Stimulated activated CD4-positive, alpha-beta T cell treated with anti-CD3 and anti-CD28 coated beads, Interleukin-1b, Interleukin-23, amount 100 ng/mL, for 1 hour (primary cell): ENCODE measurements at regions not wholly inside any gene's neighbourhood (a gene's known extent, or its start where the extent isn't known, plus 50 kb on each side); places are given as distances from the start of the nearest gene placed in this dataset.

Source experiments
- DNase-seq, 2 donors: peaks; one replicate each; pipeline ENCODE4 v3.0.0-alpha.2; 2020; ENCODE audit warnings: low read depth in 2 of 2

- DNase-seq: no peak
Measured at GRCh38 chr18:72187956-72188355, 356.2 kb downstream of the CBLN2 start.

GRCh38 chr18:72181241-72181764, 362.8 kb downstream of the CBLN2 start:
- DNase-seq: no peak

GRCh38 chr18:72180689-72181088, 363.5 kb downstream of the CBLN2 start:
- DNase-seq: no peak

- no peak for DNase-seq
Measured at GRCh38 chr18:72174972-72175649, 369.0 kb downstream of the CBLN2 start.

- DNase-seq: no peak
Measured at GRCh38 chr18:72171596-72171995, 372.5 kb downstream of the CBLN2 start.

GRCh38 chr18:72161691-72162090, 382.5 kb downstream of the CBLN2 start:
- no peak for DNase-seq

GRCh38 chr18:72160510-72161445, 383.4 kb downstream of the CBLN2 start:
- DNase-seq: no peak

GRCh38 chr18:72155327-72155726, 388.8 kb downstream of the CBLN2 start:
- no peak for DNase-seq

- DNase-seq: no peak
Measured at GRCh38 chr18:72154926-72155325, 389.2 kb downstream of the CBLN2 start.

GRCh38 chr18:72152935-72153334, 391.2 kb downstream of the CBLN2 start:
- no peak for DNase-seq

GRCh38 chr18:72147830-72148229, 396.3 kb downstream of the CBLN2 start:
- no peak for DNase-seq

- no peak for DNase-seq
Measured at GRCh38 chr18:72140007-72140406, 404.1 kb downstream of the CBLN2 start.

GRCh38 chr18:72128649-72129048, 415.5 kb downstream of the CBLN2 start:
- DNase-seq: no peak

GRCh38 chr18:72122103-72122502, 422.0 kb downstream of the CBLN2 start:
- DNase-seq: no peak

GRCh38 chr18:72119082-72119481, 425.1 kb downstream of the CBLN2 start:
- DNase-seq: no peak

- DNase-seq: no peak
Measured at GRCh38 chr18:72114801-72115594, 429.1 kb downstream of the CBLN2 start.

- no peak for DNase-seq
Measured at GRCh38 chr18:72107647-72108383, 436.3 kb downstream of the CBLN2 start.

GRCh38 chr18:72104851-72105250, 439.3 kb downstream of the CBLN2 start:
- DNase-seq: no peak

GRCh38 chr18:72102412-72102811, 441.7 kb downstream of the CBLN2 start:
- DNase-seq: no peak

GRCh38 chr18:72100465-72101004, 443.6 kb downstream of the CBLN2 start:
- no peak for DNase-seq

- DNase-seq: no peak
Measured at GRCh38 chr18:72091369-72091768, 452.8 kb downstream of the CBLN2 start.
